Activated CD8-positive, alpha-beta memory T cell treated with anti-CD3 and anti-CD28 coated beads for 36 hours (primary cell): ENCODE measurements at regions not wholly inside any gene's neighbourhood (a gene's known extent, or its start where the extent isn't known, plus 50 kb on each side); places are given as distances from the start of the nearest gene placed in this dataset.
"Not testable (repeated sequence)": the region's sequence is repeated elsewhere in the genome, so short reads cannot be mapped to it uniquely, and the experiment has no call there.

Experiments
- CTCF ChIA-PET: fragments of 350-600 bp; sonication (Branson Sonifier 250); formaldehyde crosslinking; loops from one replicate; lab custom pipeline; 2021; ENCODE audit warnings: antibody characterized with exemption; lab: Charles Lee
- POLR2A ChIA-PET: fragments of 350-600 bp; sonication (Branson Sonifier 250); formaldehyde crosslinking; loops from one replicate; lab custom pipeline; 2021; ENCODE audit warnings: antibody characterized with exemption; lab: Charles Lee

GRCh38 chr4:79223993-79224776 is 101.7 kb downstream of the NAA11 start:
- ChIA-PET CTCF (no interaction called here), POLR2A (no interaction called here)

- CTCF ChIA-PET, result no interaction called here
- POLR2A ChIA-PET, result no interaction called here
These were observed 108.8 kb downstream of the NAA11 start for GRCh38 chr4:79217025-79217424.

DNA sequence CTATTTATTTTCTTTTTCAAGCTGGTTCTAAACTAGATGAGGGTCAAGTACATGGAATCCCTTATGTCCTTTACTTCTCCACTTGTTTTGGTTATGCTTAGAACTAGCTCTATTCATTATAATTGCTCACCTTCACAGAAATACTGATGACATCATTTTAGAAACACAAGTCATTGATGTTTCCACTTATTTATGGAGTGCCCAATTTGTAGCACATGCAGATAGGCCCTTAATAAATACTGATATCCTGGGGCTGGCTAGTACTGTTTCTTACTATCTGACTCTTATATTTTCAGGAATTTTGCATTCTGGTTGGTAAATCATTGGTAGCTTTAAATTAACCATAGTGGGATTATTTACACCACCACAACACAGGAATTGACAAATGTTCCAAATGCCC is 112.2 kb downstream of the NAA11 start:
- ChIA-PET CTCF (no interaction called here), POLR2A (no interaction called here)

- POLR2A ChIA-PET, result no interaction called here
These were observed 112.9 kb downstream of the NAA11 start for GRCh38 chr4:79213010-79213409.

GRCh38 chr4:79212311-79212710 is 113.5 kb downstream of the NAA11 start:
- ChIA-PET CTCF (no interaction called here), POLR2A (no interaction called here)

More at GRCh38 chr4:79213010-79213409, 112.9 kb downstream of the NAA11 start:
- CTCF ChIA-PET, result no interaction called here

- POLR2A ChIA-PET, result no interaction called here
- CTCF ChIA-PET, result no interaction called here
These were observed 114.4 kb downstream of the NAA11 start for GRCh38 chr4:79211490-79211889.

DNA sequence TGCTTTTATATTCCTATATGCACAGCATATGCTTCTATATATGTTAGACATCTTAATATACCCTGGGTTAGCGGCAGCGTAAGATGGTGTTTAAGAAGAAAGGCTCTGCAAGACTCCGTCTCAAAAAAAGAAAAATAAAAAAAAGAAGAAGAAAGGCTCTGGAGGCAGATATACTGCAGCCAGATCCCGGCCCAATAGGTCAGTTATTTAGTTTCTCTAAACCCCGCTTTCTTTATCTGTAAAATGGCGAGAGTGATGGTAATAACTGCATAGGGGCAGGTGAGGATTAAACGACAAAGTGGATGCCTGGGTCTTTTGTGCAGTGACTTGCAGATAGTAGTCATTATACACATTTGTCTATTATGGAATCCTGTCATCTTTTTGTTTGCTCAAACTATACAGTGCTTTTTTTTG is 115.2 kb downstream of the NAA11 start:
- ChIA-PET CTCF (no interaction called here), POLR2A (no interaction called here)

DNA sequence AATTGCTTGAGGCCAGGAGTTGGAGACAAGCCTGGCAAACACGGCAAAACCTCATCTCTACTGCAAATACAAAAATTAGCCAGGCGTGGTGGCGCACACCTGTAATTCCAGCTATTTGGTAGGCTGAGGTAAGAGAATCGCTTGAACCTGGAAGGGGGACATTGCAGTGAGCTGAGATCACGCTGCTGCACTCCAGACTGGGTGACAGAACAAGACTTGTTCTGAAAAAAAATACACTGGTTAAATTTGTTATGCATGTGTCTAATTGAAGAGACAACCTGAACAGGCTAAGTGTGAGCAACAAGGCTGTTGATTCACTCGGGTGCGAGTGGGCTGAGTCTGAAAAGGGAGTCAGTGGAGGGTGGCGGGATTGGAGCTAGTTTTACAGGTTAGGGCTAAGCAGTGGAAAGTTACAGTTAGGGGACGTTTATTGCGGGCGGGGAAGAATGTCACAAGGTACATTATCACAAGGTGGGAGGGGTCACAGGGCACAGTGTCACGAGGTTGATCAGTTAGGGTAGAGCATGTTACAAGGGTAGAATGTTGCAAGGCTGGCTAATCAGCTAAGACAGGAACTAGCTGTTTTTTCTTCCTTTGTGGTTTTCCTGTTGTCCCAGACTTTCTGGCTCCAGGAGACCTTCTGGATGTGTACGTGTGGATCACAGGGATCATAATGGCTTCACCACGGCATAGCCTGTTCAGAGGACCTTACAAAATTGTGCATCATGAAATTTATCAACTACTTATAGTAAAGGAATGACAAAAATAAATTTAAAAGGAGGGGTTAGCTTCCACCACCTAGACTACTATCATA is 115.8 kb downstream of the NAA11 start:
- ChIA-PET CTCF (no interaction called here), POLR2A (no interaction called here)

GRCh38 chr4:79209081-79209480 is 116.8 kb downstream of the NAA11 start:
- POLR2A ChIA-PET, result no interaction called here
- CTCF ChIA-PET, result no interaction called here

- ChIA-PET POLR2A (no interaction called here), CTCF (no interaction called here)
These were observed 118.6 kb downstream of the NAA11 start for GRCh38 chr4:79207281-79207680.

- ChIA-PET POLR2A (no interaction called here), CTCF (no interaction called here)
These were observed 119.2 kb downstream of the NAA11 start for GRCh38 chr4:79206660-79207059.

- CTCF ChIA-PET, result no interaction called here
- POLR2A ChIA-PET, result no interaction called here
These were observed 120.7 kb downstream of the NAA11 start for GRCh38 chr4:79205121-79205520.

GRCh38 chr4:79201971-79202370 is 123.9 kb downstream of the NAA11 start:
- ChIA-PET POLR2A (no interaction called here), CTCF (no interaction called here)

DNA sequence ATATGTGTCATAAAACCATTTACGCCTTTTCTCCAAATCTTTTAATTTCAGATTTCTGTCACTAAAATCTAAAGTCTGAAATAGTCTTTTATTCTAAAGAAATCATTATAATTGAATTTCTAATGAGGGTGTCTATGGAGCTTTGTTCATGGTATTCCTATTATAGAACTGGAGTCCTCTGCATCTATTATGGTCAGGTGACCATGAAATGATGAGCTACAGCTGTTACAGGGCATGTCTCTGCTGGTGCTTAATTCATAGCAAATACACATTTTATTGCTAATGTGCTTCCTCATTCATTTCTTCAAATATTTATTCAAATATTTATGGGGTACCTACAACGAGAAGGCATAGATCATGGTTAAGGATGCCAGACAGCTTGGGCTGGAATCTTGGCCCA is 126.1 kb downstream of the NAA11 start:
- ChIA-PET CTCF (no interaction called here), POLR2A (no interaction called here)

DNA sequence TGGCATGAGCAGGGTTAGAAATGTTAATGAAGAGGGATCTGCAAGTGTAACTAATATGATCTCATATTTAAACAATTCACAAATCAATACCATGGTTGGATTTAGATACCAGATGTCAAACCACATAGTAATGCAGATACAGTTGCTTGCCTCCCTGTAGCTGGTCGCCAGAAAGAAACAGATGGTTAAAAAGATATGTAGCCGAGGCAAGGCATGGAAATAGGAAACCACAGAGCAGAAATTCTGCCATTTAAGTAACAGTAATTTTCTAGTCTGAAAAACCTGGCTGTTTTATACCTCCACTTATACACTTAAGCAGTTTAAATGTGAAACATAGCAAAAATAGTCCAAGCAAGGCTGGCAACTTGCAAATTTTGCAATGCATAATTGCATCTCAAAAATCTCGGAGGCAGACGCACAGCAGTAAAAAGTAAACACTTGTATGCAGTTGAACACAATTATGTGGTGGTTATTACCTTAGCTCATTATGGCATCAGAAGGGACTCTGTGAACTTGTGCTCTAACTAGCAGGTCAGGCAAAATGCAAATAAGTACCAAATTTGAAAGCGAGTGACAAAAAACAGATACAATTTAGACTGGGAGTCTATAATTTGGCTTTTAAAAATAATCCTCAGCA is 126.8 kb downstream of the NAA11 start:
- ChIA-PET CTCF (no interaction called here), POLR2A (no interaction called here)

GRCh38 chr4:79197275-79198009 is 128.4 kb downstream of the NAA11 start:
- CTCF ChIA-PET, result no interaction called here
- POLR2A ChIA-PET, result no interaction called here

DNA sequence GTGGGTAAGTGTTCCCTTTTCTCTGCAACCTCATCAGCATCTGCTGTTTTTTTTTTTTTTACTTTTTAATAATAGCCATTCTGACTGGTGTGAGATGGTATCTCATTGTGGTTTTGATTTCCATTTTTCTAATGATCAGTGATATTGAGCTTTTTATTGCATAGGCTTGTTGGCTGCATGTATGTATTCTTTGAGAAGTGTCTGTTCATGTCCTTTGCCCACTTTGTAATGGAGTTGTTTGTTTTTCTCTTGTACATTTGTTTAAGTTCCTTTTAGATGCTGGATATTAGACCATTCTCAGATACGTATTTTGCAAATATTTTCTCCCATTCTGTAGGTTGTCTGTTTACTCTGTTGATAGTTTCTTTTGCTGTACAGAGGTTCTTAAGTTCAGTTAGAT is 134.6 kb downstream of the NAA11 start:
- CTCF ChIA-PET, result not testable (repeated sequence)

DNA sequence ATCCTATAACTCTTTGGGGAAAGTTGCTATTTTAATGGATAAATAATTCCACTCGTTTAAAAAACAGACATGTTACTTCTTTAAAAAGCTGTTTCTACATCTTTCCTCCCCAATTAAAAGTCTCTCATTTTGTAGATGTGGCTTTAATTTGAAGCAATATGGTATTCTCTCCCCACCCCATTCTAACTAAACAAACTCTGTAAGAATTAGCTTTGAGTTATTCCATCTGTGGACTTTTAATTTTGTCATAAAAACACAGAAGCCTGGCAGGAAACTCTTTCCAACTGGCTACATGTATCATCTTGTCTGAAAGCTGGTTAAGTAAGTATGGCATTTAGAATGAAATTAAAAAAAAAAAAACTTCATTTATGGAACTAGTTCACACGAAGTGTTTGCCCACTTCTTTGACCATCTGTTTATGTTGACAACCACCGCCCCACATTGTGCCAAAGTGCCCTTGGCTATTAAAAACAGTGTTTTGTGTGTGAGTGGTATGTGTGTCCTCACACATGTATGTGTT is 140.3 kb downstream of the NAA11 start:
- CTCF ChIA-PET, result no interaction called here
- POLR2A ChIA-PET, result no interaction called here

More for the DNA sequence above, 134.6 kb downstream of the NAA11 start:
- POLR2A ChIA-PET, result not testable (repeated sequence)

GRCh38 chr4:79184476-79184875 is 141.4 kb downstream of the NAA11 start:
- CTCF ChIA-PET, result no interaction called here
- POLR2A ChIA-PET, result no interaction called here

DNA sequence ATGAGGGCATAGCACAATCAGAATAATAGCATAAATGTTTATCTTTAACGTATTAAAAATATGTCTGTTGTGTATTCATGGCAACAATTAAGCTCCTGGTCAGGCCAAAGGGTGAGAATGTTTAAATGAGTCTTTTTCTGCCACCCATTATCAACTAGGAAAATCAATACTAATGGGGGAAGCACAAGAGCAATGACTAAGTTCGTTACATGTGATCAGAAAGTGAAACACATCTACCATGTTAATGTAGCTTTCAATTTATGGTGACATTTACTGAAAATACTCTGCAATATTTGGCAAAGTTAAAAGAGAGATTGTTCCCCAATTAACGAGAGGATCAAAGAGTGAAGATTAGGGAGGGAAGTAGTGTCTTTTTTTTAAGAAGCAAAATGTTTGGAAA is 143.7 kb downstream of the NAA11 start:
- CTCF ChIA-PET, result no interaction called here
- POLR2A ChIA-PET, result no interaction called here
